ENCODE measurements at regions not wholly inside any gene's neighbourhood (a gene's known extent, or its start where the extent isn't known, plus 50 kb on each side); places are given as distances from the start of the nearest gene placed in this dataset.

GRCh38 chr13:107088061-107088460 lies 520.1 kb upstream of the ARGLU1 start:
- Mint-ChIP-seq H3K27ac (no peak overlapping the region), H3K27me3 (ENCODE audit: low read depth) (no peaks in the 10 kb centered on the region), H3K4me3 (no peak overlapping the region), H3K9me3 (peaks cover 6% of the 10 kb centered on the region; the same call in 1 of the 2 replicates), H3K4me1 (peaks cover 10% of the 10 kb centered on the region), H3K36me3 (no peaks in the 10 kb centered on the region)
- ChIA-PET POLR2A (no interaction called here), CTCF (no interaction called here)
- ATAC-seq (no peak), DNase-seq (ENCODE audit: low spot score) (no peak)
- no peak for TF ChIP-seq ZNF138 (CRISPR knock-in tag; conservative IDR thresholded peaks at IDR 0.05)
- TF ChIP-seq USF1 (CRISPR knock-in tag; IDR thresholded peaks at IDR 0.05), result no peak
- TF ChIP-seq AFF4 (CRISPR knock-in tag; IDR thresholded peaks at IDR 0.05; ENCODE audit: borderline replicate concordance), result no peak
- TF ChIP-seq ATF6 (CRISPR knock-in tag; IDR thresholded peaks at IDR 0.05), result no peak

GRCh38 chr13:107079423-107080049 lies 511.6 kb upstream of the ARGLU1 start:
- no peak overlapping the region for H3K4me3 Mint-ChIP-seq
- DNase-seq (ENCODE audit: low spot score) (no peak), ATAC-seq (no peak)
- ChIA-PET CTCF (no interaction called here), POLR2A (no interaction called here)
- no peak overlapping the region for H3K27ac Mint-ChIP-seq
- no peaks in the 10 kb centered on the region for H3K27me3 Mint-ChIP-seq (ENCODE audit: low read depth)
- H3K9me3 Mint-ChIP-seq, result peaks cover 15% of the 10 kb centered on the region
- TF ChIP-seq TCF7 (CRISPR knock-in tag; IDR thresholded peaks at IDR 0.05; ENCODE audit: low read depth) (no peak), ZNF317 (CRISPR knock-in tag; IDR thresholded peaks at IDR 0.05; ENCODE audit: borderline replicate concordance, low read depth) (no peak), ELF4 (CRISPR knock-in tag; IDR thresholded peaks at IDR 0.05; ENCODE audit: low read depth) (no peak), SMAD4 (CRISPR knock-in tag; IDR thresholded peaks at IDR 0.05) (no peak), RORB (CRISPR knock-in tag; IDR thresholded peaks at IDR 0.05) (no peak), NR3C1 (CRISPR knock-in tag; conservative IDR thresholded peaks at IDR 0.05; ENCODE audit: low read depth) (no peak), ZNF121 (CRISPR knock-in tag; IDR thresholded peaks at IDR 0.05) (no peak), NFATC4 (CRISPR knock-in tag; IDR thresholded peaks at IDR 0.05) (no peak), AR (CRISPR knock-in tag; IDR thresholded peaks at IDR 0.05) (no peak)
- H3K36me3 Mint-ChIP-seq, result no peaks in the 10 kb centered on the region
- H3K4me1 Mint-ChIP-seq, result no peaks in the 10 kb centered on the region
